Esophagus squamous epithelium (tissue), 4 donors: ENCODE measurements at regions not wholly inside any gene's neighbourhood (a gene's known extent, or its start where the extent isn't known, plus 50 kb on each side); places are given as distances from the start of the nearest gene placed in this dataset.

Source experiments
- POLR2A ChIP-seq, 4 donors: fragments of 450-650 bp; IDR thresholded peaks; one replicate each; pipeline ENCODE4 v1.6.1; 2017; ENCODE audit warnings: antibody characterized with exemption in 4 of 4, mild to moderate bottlenecking in 4 of 4, moderate library complexity in 3 of 4
- TF ChIP-seq, protein P1 (sequence below), 6 experiments: fragments of 450-650 bp in 4 of 6; fragments of 200-600 bp in 2 of 6; sonication (generic) in 2 of 6; IDR thresholded peaks; one replicate each; pipeline ENCODE4 v1.5.1; 2016 to 2019; ENCODE audit warnings: antibody characterized with exemption in 6 of 6, mild to moderate bottlenecking in 4 of 6, moderate library complexity in 4 of 6

DNA sequence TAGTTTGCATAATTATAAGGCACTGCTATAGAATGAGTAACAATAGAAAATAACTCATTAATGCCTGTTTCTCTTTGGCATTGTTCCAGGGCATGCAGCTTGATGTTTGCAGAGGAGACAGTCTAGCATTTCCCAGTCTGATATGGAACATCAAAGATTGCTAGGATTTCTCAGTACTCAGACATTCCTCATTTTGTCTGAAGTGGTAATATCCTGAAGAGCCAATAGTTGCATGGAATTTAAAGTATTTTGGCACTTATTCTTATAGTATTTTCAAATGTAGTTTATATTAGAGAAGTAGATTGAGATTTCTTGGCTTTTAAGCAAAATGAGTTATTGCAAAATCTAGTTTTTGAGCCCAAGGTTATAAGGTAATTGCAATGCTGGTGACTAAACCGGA lies 337.3 kb upstream of the E2F7 start:
- no peak for TF ChIP-seq POLR2A (IDR thresholded peaks at IDR 0.05)
- TF ChIP-seq, protein P1, sequence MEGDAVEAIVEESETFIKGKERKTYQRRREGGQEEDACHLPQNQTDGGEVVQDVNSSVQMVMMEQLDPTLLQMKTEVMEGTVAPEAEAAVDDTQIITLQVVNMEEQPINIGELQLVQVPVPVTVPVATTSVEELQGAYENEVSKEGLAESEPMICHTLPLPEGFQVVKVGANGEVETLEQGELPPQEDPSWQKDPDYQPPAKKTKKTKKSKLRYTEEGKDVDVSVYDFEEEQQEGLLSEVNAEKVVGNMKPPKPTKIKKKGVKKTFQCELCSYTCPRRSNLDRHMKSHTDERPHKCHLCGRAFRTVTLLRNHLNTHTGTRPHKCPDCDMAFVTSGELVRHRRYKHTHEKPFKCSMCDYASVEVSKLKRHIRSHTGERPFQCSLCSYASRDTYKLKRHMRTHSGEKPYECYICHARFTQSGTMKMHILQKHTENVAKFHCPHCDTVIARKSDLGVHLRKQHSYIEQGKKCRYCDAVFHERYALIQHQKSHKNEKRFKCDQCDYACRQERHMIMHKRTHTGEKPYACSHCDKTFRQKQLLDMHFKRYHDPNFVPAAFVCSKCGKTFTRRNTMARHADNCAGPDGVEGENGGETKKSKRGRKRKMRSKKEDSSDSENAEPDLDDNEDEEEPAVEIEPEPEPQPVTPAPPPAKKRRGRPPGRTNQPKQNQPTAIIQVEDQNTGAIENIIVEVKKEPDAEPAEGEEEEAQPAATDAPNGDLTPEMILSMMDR (IDR thresholded peaks at IDR 0.05) = no peak
